ENCODE measurements at regions not wholly inside any gene's neighbourhood (a gene's known extent, or its start where the extent isn't known, plus 50 kb on each side); places are given as distances from the start of the nearest gene placed in this dataset.

- Histone ChIP-seq H3K4me1 (no peaks in the 10 kb centered on the region), H3K27ac (no peak overlapping the region), H3K27me3 (ENCODE audit: low read depth) (no peaks in the 10 kb centered on the region), H3K36me3 (no peaks in the 10 kb centered on the region), H3K9me3 (no peaks in the 10 kb centered on the region), H3K4me3 (no peak overlapping the region)
- no peak for DNase-seq
- no peak for ATAC-seq
- intact Hi-C loops (cut with DNase I): no loop called here
- TF ChIP-seq, protein P1, sequence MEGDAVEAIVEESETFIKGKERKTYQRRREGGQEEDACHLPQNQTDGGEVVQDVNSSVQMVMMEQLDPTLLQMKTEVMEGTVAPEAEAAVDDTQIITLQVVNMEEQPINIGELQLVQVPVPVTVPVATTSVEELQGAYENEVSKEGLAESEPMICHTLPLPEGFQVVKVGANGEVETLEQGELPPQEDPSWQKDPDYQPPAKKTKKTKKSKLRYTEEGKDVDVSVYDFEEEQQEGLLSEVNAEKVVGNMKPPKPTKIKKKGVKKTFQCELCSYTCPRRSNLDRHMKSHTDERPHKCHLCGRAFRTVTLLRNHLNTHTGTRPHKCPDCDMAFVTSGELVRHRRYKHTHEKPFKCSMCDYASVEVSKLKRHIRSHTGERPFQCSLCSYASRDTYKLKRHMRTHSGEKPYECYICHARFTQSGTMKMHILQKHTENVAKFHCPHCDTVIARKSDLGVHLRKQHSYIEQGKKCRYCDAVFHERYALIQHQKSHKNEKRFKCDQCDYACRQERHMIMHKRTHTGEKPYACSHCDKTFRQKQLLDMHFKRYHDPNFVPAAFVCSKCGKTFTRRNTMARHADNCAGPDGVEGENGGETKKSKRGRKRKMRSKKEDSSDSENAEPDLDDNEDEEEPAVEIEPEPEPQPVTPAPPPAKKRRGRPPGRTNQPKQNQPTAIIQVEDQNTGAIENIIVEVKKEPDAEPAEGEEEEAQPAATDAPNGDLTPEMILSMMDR (IDR thresholded peaks at IDR 0.05): no peak
Observed at GRCh38 chr6:97865612-97866011, 582.6 kb upstream of the MMS22L start.

DNA sequence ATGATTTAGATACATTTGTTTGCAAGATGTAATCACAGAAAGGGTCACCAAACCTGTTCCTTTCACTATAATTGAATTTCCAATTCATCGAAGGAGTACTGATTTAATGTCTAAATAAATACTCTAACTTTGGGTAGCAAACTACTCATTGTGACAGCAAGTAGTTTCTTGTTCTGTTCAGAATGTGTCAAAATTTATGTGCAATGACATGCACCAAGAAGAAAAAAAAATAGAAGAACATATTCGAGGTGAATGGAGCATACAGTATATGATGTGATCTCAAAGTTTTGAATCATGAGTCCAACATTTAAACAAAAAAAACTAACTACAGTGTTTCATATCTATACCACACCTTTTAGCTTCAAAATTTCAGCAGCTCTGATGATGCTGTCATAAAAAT is 583.6 kb upstream of the MMS22L start:
- Histone ChIP-seq H3K4me1 (no peaks in the 10 kb centered on the region), H3K9me3 (no peaks in the 10 kb centered on the region), H3K27ac (no peak overlapping the region), H3K4me3 (no peak overlapping the region), H3K27me3 (ENCODE audit: low read depth) (no peaks in the 10 kb centered on the region), H3K36me3 (no peaks in the 10 kb centered on the region)
- TF ChIP-seq, protein P1 (IDR thresholded peaks at IDR 0.05): no peak
- intact Hi-C loops (cut with DNase I): no loop called here
- DNase-seq (no peak), ATAC-seq (no peak)

DNA sequence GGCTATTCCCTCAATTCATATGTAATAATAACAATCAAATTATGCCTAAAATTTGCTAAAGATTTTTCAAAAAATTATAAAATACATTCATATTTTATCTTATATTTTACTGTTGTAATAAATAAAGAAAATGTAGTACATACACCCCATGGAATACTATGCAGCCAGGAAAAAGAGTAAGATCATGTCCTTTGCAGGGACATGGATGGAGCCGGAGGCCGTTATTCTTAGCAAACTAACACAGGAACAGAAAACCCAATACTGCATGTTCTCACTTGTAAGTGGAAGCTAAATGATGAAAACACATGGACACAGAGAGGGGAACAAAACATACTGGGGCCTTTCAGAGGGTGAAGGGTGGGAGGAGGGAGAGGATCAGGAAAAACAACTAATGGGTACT is 584.2 kb upstream of the MMS22L start:
- Histone ChIP-seq H3K27ac (no peak overlapping the region), H3K36me3 (no peaks in the 10 kb centered on the region), H3K4me3 (no peak overlapping the region), H3K9me3 (no peaks in the 10 kb centered on the region), H3K4me1 (no peaks in the 10 kb centered on the region), H3K27me3 (ENCODE audit: low read depth) (no peaks in the 10 kb centered on the region)
- intact Hi-C loops (cut with DNase I): no loop called here
- DNase-seq (no peak), ATAC-seq (no peak)
- TF ChIP-seq, protein P1 (IDR thresholded peaks at IDR 0.05): no peak

GRCh38 chr6:97870273-97870672 is 587.3 kb upstream of the MMS22L start:
- ATAC-seq (no peak), DNase-seq (no peak)
- intact Hi-C loops (cut with DNase I): no loop called here
- no peaks in the 10 kb centered on the region for H3K36me3 ChIP-seq
- no peak overlapping the region for H3K27ac ChIP-seq
- no peaks in the 10 kb centered on the region for H3K27me3 ChIP-seq (ENCODE audit: low read depth)
- H3K4me3 ChIP-seq: no peak overlapping the region
- H3K4me1 ChIP-seq: no peaks in the 10 kb centered on the region
- TF ChIP-seq, protein P1 (IDR thresholded peaks at IDR 0.05): no peak
- no peaks in the 10 kb centered on the region for H3K9me3 ChIP-seq

GRCh38 chr6:97876711-97877110 is 593.7 kb upstream of the MMS22L start:
- TF ChIP-seq, protein P1 (IDR thresholded peaks at IDR 0.05): no peak
- no peaks in the 10 kb centered on the region for H3K4me1 ChIP-seq
- no peaks in the 10 kb centered on the region for H3K36me3 ChIP-seq
- ATAC-seq: no peak
- DNase-seq: no peak
- no peaks in the 10 kb centered on the region for H3K27me3 ChIP-seq (ENCODE audit: low read depth)
- intact Hi-C loops (cut with DNase I): no loop called here
- no peak overlapping the region for H3K27ac ChIP-seq
- H3K9me3 ChIP-seq: no peaks in the 10 kb centered on the region
- H3K4me3 ChIP-seq: no peak overlapping the region

DNA sequence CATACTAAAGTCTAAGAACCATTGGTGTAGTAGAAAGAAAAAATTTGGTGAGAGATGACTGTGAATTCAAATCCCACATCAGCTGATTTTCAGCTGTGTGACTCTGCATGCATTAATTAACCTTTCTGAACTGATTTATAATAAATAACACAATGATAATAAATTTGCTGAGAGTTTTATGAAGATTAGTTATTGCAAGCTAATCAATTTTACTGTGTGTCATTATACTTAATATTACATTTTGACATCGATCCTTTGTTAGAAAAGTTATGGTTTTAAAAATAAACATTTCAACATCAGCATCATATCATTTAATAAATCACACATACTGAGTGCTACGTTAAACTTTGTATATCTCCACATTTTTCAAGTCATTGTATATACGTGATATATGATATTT is 599.7 kb upstream of the MMS22L start:
- Histone ChIP-seq H3K36me3 (no peaks in the 10 kb centered on the region), H3K27me3 (ENCODE audit: low read depth) (no peaks in the 10 kb centered on the region), H3K9me3 (no peaks in the 10 kb centered on the region), H3K4me1 (no peaks in the 10 kb centered on the region), H3K27ac (no peak overlapping the region), H3K4me3 (no peak overlapping the region)
- no peak for DNase-seq
- intact Hi-C loops (cut with DNase I): no loop called here
- ATAC-seq: no peak
- TF ChIP-seq, protein P1 (IDR thresholded peaks at IDR 0.05): no peak
